Transverse colon (tissue), 4 donors: ENCODE measurements at regions not wholly inside any gene's neighbourhood (a gene's known extent, or its start where the extent isn't known, plus 50 kb on each side); places are given as distances from the start of the nearest gene placed in this dataset.

Experiments
- EP300 ChIP-seq: sonication (generic); formaldehyde crosslinking; IDR thresholded peaks from one replicate; pipeline ENCODE4 v1.6.1; 2017; ENCODE audit warnings: antibody characterized with exemption, low read depth
- POLR2A ChIP-seq: fragments of 450-650 bp; IDR thresholded peaks from one replicate; pipeline ENCODE4 v1.6.1; 2016; ENCODE audit warnings: antibody characterized with exemption, mild to moderate bottlenecking, moderate library complexity
- POLR2AphosphoS5 ChIP-seq, 3 donors: sonication (generic); formaldehyde crosslinking; IDR thresholded peaks; one replicate each; pipeline ENCODE4 v1.6.1; 2016; ENCODE audit warnings: antibody characterized with exemption in 3 of 3
- TF ChIP-seq, protein P1 (sequence below), 5 experiments: fragments of 200-600 bp in 3 of 5; fragments of 450-650 bp in 2 of 5; sonication (generic) in 3 of 5; IDR thresholded peaks; 1 replicate in 2 of 5; 2 replicates in 3 of 5; pipeline ENCODE4 v1.5.1; 2016 to 2017; ENCODE audit warnings: antibody characterized with exemption in 5 of 5, inconsistent platforms in 3 of 5, mild to moderate bottlenecking in 2 of 5, moderate library complexity in 1 of 5

DNA sequence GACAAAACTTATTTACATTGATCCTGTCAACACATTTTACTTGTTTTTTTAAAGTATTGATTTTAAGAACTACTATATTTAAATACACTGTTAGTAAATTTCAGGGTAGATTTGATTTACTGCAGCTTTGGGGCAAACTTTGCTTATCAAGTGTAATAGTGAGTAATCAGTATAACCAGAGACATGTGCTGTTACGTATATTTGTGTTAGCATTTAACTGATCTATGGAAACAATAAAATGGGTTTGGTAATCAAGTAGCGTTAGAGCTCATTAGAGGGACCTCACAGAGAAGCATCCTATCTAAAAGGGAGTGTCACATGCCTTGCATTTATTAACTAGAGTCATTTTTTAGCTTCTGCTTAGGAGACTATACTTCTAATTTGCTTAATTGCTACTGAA, 131.5 kb upstream of the ALCAM start:
- TF ChIP-seq, protein P1, sequence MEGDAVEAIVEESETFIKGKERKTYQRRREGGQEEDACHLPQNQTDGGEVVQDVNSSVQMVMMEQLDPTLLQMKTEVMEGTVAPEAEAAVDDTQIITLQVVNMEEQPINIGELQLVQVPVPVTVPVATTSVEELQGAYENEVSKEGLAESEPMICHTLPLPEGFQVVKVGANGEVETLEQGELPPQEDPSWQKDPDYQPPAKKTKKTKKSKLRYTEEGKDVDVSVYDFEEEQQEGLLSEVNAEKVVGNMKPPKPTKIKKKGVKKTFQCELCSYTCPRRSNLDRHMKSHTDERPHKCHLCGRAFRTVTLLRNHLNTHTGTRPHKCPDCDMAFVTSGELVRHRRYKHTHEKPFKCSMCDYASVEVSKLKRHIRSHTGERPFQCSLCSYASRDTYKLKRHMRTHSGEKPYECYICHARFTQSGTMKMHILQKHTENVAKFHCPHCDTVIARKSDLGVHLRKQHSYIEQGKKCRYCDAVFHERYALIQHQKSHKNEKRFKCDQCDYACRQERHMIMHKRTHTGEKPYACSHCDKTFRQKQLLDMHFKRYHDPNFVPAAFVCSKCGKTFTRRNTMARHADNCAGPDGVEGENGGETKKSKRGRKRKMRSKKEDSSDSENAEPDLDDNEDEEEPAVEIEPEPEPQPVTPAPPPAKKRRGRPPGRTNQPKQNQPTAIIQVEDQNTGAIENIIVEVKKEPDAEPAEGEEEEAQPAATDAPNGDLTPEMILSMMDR (IDR thresholded peaks at IDR 0.05): no peak
- TF ChIP-seq POLR2A (no peak), EP300 (no peak), POLR2AphosphoS5 (IDR thresholded peaks at IDR 0.05) (no peak)
